Coronary artery (tissue), 2 donors: ENCODE measurements at regions not wholly inside any gene's neighbourhood (a gene's known extent, or its start where the extent isn't known, plus 50 kb on each side); places are given as distances from the start of the nearest gene placed in this dataset.
"Not testable (repeated sequence)": the region's sequence is repeated elsewhere in the genome, so short reads cannot be mapped to it uniquely, and the experiment has no call there.

ENCODE experiments used
- DNase-seq: peaks from one replicate; pipeline ENCODE4 v3.0.0-alpha.2; 2017; ENCODE audit warnings: low spot score
- H3K27ac ChIP-seq, 2 donors: fragments of 200-600 bp; sonication (generic); one replicate each; pipeline ENCODE4 v1.5.1; 2016 to 2019
- H3K4me3 ChIP-seq: fragments of 200-600 bp; sonication (generic); 2 replicates; pipeline ENCODE4 v1.5.1; 2016; ENCODE audit warnings: mild to moderate bottlenecking, moderate library complexity
- CTCF ChIP-seq: fragments of 200-600 bp; sonication (generic); IDR thresholded peaks from one replicate; pipeline ENCODE4 v1.5.1; 2019; ENCODE audit warnings: antibody characterized with exemption

- no peak for TF ChIP-seq CTCF
- H3K27ac ChIP-seq = no peak overlapping the region
- H3K4me3 ChIP-seq = no peak overlapping the region
- no peak for DNase-seq
Observed at GRCh38 chr3:165607221-165607620, 230.0 kb downstream of the BCHE start.

GRCh38 chr3:165603196-165603595 is 234.0 kb downstream of the BCHE start:
- Histone ChIP-seq H3K27ac (no peak overlapping the region), H3K4me3 (no peak overlapping the region)
- no peak for TF ChIP-seq CTCF
- DNase-seq = no peak

GRCh38 chr3:165572566-165572965 is 264.7 kb downstream of the BCHE start:
- not testable (repeated sequence) for H3K4me3 ChIP-seq, DNase-seq, H3K27ac ChIP-seq

- Histone ChIP-seq H3K4me3 (no peak overlapping the region), H3K27ac (no peak overlapping the region)
- no peak for DNase-seq
- no peak for TF ChIP-seq CTCF
Observed at GRCh38 chr3:165568907-165569462, 268.2 kb downstream of the BCHE start.

- Histone ChIP-seq H3K4me3 (no peak overlapping the region), H3K27ac (no peak overlapping the region)
- DNase-seq = no peak
- TF ChIP-seq CTCF = no peak
Observed at GRCh38 chr3:165555785-165556184, 281.4 kb downstream of the BCHE start.

GRCh38 chr3:165553371-165553770 is 283.9 kb downstream of the BCHE start:
- no peak for DNase-seq
- H3K4me3 ChIP-seq = no peak overlapping the region
- no peak overlapping the region for H3K27ac ChIP-seq
- no peak for TF ChIP-seq CTCF

GRCh38 chr3:165549665-165550064 is 287.6 kb downstream of the BCHE start:
- no peak for TF ChIP-seq CTCF
- Histone ChIP-seq H3K4me3 (no peak overlapping the region), H3K27ac (no peak overlapping the region)
- DNase-seq = no peak

GRCh38 chr3:165549037-165549436 is 288.2 kb downstream of the BCHE start:
- no peak for TF ChIP-seq CTCF
- Histone ChIP-seq H3K4me3 (no peak overlapping the region), H3K27ac (no peak overlapping the region)
- no peak for DNase-seq
